Naive B cell (primary cell): ENCODE measurements at regions not wholly inside any gene's neighbourhood (a gene's known extent, or its start where the extent isn't known, plus 50 kb on each side); places are given as distances from the start of the nearest gene placed in this dataset.

Experiments used
- ATAC-seq, 2 donors: fragments of 150-1000 bp; cut with Tn5 transposase; 2 replicates each; pipeline ENCODE4 v1.10.0; 2021; ENCODE audit warnings: low read depth in 2 of 2, mild to moderate bottlenecking in 2 of 2, moderate library complexity in 2 of 2
- DNase-seq: peaks from one replicate; pipeline ENCODE4 v3.0.0; 2022
- H3K27ac Mint-ChIP-seq, 6 donors: one replicate each; pipeline ENCODE4 v1.8.0; 2020 to 2022; ENCODE audit warnings: mild to moderate bottlenecking in 6 of 6, mixed read lengths in 6 of 6, moderate library complexity in 5 of 6, inconsistent platforms in 2 of 6
- H3K27me3 Mint-ChIP-seq, 3 donors: one replicate each; pipeline ENCODE4 v1.8.0; 2021 to 2022; ENCODE audit warnings: mixed read lengths in 3 of 3, mild to moderate bottlenecking in 1 of 3
- H3K36me3 Mint-ChIP-seq, 2 donors: one replicate each; pipeline ENCODE4 v1.8.0; 2020 to 2022; ENCODE audit warnings: mixed read lengths in 2 of 2, inconsistent platforms in 1 of 2, mild to moderate bottlenecking in 1 of 2
- H3K4me1 Mint-ChIP-seq, 3 donors: one replicate each; pipeline ENCODE4 v1.8.0; 2020 to 2022; ENCODE audit warnings: mixed read lengths in 3 of 3, inconsistent platforms in 1 of 3, mild to moderate bottlenecking in 1 of 3, moderate library complexity in 1 of 3
- H3K4me3 Mint-ChIP-seq, 8 donors: one replicate each; pipeline ENCODE4 v1.8.0; 2020 to 2022; ENCODE audit warnings: mild to moderate bottlenecking in 8 of 8, mixed read lengths in 8 of 8, moderate library complexity in 8 of 8, inconsistent platforms in 2 of 8
- H3K9me3 Mint-ChIP-seq, 7 donors: one replicate each; pipeline ENCODE4 v1.8.0; 2020 to 2022; ENCODE audit warnings: mixed read lengths in 7 of 7, mild to moderate bottlenecking in 5 of 7, inconsistent platforms in 2 of 7, moderate library complexity in 1 of 7

GRCh38 chr12:22835431-22835830 is 210.5 kb downstream of the ETNK1 start:
- H3K9me3 Mint-ChIP-seq, result peaks cover 0 to 26% (median 4%) of the 10 kb centered on the region in 7 donors
- no peak overlapping the region for H3K27ac Mint-ChIP-seq
- H3K4me3 Mint-ChIP-seq, result no peak overlapping the region
- ATAC-seq, result no peak
- no peaks in the 10 kb centered on the region for H3K36me3 Mint-ChIP-seq
- H3K27me3 Mint-ChIP-seq, result no peaks in the 10 kb centered on the region
- DNase-seq, result no peak
- H3K4me1 Mint-ChIP-seq, result no peaks in the 10 kb centered on the region

DNA sequence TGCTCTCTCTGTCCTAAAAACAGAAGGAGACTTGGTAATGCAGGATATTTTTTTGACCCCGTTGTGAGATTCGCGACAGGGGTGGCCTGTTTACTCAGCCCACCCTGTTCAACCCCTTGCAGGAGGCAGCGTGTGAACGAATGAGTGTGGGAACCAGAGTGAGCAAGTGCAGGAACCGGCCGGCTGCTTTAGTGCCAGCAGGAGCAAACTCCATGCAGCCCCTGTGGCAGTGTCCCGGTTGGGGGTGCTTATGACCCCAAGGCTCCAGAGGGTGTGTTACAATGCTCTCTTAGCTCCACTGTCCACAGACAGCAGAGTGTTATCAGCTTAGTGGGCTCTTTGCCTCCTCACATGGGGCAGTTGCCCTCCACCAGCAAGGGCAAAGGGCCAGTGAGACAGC is 225.2 kb downstream of the ETNK1 start:
- Mint-ChIP-seq H3K4me1 (no peaks in the 10 kb centered on the region), H3K27ac (no peak overlapping the region), H3K27me3 (peaks cover 0 to 13% (median 13%) of the 10 kb centered on the region in 3 donors), H3K4me3 (no peak overlapping the region), H3K9me3 (peaks cover 0 to 5% (median 2%) of the 10 kb centered on the region in 7 donors), H3K36me3 (no peaks in the 10 kb centered on the region)
- ATAC-seq (no peak), DNase-seq (no peak)

DNA sequence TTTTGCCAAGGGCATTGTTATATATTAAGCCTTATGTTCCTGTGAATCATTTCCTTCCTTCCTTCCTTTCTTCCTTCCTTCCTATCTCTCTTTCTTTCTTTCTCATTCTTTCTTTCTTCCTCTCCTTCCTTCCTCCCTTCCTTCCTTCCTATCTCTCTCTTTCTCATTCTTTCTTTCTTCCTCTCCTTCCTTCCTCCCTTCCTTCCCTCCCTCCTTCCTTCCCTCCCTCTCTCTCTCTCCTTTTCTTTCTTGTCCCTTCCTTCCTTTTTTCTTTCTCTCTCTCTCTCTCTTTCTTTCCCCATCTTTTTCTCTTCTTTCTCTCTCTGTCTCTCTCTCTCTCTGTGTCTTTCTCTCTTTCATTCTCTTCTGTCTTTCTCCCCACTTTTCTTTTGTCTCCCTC is 226.6 kb downstream of the ETNK1 start:
- H3K27ac Mint-ChIP-seq, result no peak overlapping the region

DNA sequence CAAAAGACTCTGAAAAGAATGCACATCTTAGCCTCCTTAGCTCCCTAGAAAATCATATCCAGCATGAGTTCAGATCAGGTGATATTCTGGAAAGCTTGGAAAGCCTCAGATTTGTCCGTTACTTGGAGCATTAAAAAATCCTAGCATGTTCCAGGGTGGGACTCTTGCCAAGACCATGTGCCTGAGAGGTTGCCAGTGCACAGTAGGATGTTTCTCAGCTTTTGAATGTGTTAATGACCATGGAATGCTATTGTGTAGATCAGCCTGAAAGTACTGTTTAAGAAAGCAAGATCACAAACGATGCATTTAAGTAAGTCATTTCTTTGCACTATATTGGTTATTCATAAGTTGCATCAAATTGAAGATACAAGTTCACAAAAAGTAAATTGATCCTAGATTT is 230.5 kb downstream of the ETNK1 start:
- ATAC-seq, result no peak
- Mint-ChIP-seq H3K4me1 (no peaks in the 10 kb centered on the region), H3K27ac (no peak overlapping the region), H3K4me3 (no peak overlapping the region), H3K9me3 (peaks cover 0 to 2% (median 0%) of the 10 kb centered on the region in 7 donors), H3K36me3 (no peaks in the 10 kb centered on the region), H3K27me3 (peaks cover 4 to 31% (median 9%) of the 10 kb centered on the region in 3 donors)
- no peak for DNase-seq

More for the DNA sequence above, 226.6 kb downstream of the ETNK1 start:
- peaks cover 0 to 2% (median 0%) of the 10 kb centered on the region in 7 donors for H3K9me3 Mint-ChIP-seq
- H3K36me3 Mint-ChIP-seq, result no peaks in the 10 kb centered on the region
- ATAC-seq (no peak), DNase-seq (no peak)
- no peak overlapping the region for H3K4me3 Mint-ChIP-seq
- H3K4me1 Mint-ChIP-seq, result no peaks in the 10 kb centered on the region
- peaks cover 0 to 13% (median 9%) of the 10 kb centered on the region in 3 donors for H3K27me3 Mint-ChIP-seq

DNA sequence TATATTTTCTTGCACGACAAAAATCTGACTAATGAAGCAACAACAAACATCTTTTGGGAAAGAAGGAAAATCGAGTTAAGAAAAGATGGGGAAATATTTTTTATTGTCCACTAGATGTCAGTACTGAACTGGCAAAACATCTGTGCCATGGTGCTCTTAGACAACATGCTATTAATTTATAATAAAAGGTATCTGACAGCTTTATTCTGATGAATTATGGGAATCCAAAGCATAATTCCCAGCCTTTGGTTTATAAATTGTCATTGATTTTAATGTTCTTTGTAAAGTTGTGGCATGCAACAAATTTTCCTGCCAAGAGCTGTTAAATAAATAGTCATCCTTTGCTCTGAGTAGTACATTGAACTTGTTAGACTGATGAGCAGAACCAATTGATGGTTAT is 231.2 kb downstream of the ETNK1 start:
- no peak for DNase-seq
- H3K4me3 Mint-ChIP-seq, result no peak overlapping the region
- peaks cover 0 to 2% (median 0%) of the 10 kb centered on the region in 7 donors for H3K9me3 Mint-ChIP-seq
- H3K36me3 Mint-ChIP-seq, result no peaks in the 10 kb centered on the region
- ATAC-seq, result no peak
- no peak overlapping the region for H3K27ac Mint-ChIP-seq
- no peaks in the 10 kb centered on the region for H3K4me1 Mint-ChIP-seq
- peaks cover 4 to 31% (median 9%) of the 10 kb centered on the region in 3 donors for H3K27me3 Mint-ChIP-seq

- H3K36me3 Mint-ChIP-seq, result no peaks in the 10 kb centered on the region
- no peak overlapping the region for H3K4me3 Mint-ChIP-seq
- H3K27me3 Mint-ChIP-seq, result peaks cover 11 to 34% (median 12%) of the 10 kb centered on the region in 3 donors
- ATAC-seq (no peak), DNase-seq (no peak)
- no peaks in the 10 kb centered on the region for H3K9me3 Mint-ChIP-seq
- H3K27ac Mint-ChIP-seq, result no peak overlapping the region
- H3K4me1 Mint-ChIP-seq, result no peaks in the 10 kb centered on the region
These were observed 234.0 kb downstream of the ETNK1 start for GRCh38 chr12:22858849-22859570.

GRCh38 chr12:22860926-22861325 is 236.0 kb downstream of the ETNK1 start:
- DNase-seq (no peak), ATAC-seq (no peak)
- Mint-ChIP-seq H3K27ac (no peak overlapping the region), H3K4me3 (no peak overlapping the region), H3K4me1 (no peaks in the 10 kb centered on the region), H3K9me3 (no peaks in the 10 kb centered on the region), H3K36me3 (no peaks in the 10 kb centered on the region), H3K27me3 (peaks cover 7 to 29% (median 12%) of the 10 kb centered on the region in 3 donors)

- Mint-ChIP-seq H3K4me3 (no peak overlapping the region), H3K27ac (no peak overlapping the region), H3K27me3 (peaks cover 7 to 12% (median 9%) of the 10 kb centered on the region in 3 donors), H3K36me3 (no peaks in the 10 kb centered on the region), H3K4me1 (no peaks in the 10 kb centered on the region), H3K9me3 (no peaks in the 10 kb centered on the region)
- DNase-seq (no peak), ATAC-seq (no peak)
These were observed 240.9 kb downstream of the ETNK1 start for GRCh38 chr12:22865822-22866221.

GRCh38 chr12:22866406-22866805 is 241.4 kb downstream of the ETNK1 start:
- no peaks in the 10 kb centered on the region for H3K9me3 Mint-ChIP-seq
- H3K27me3 Mint-ChIP-seq, result peaks cover 7 to 12% (median 9%) of the 10 kb centered on the region in 3 donors
- H3K4me1 Mint-ChIP-seq, result no peaks in the 10 kb centered on the region
- DNase-seq (no peak), ATAC-seq (no peak)
- H3K27ac Mint-ChIP-seq, result no peak overlapping the region
- no peaks in the 10 kb centered on the region for H3K36me3 Mint-ChIP-seq
- no peak overlapping the region for H3K4me3 Mint-ChIP-seq

DNA sequence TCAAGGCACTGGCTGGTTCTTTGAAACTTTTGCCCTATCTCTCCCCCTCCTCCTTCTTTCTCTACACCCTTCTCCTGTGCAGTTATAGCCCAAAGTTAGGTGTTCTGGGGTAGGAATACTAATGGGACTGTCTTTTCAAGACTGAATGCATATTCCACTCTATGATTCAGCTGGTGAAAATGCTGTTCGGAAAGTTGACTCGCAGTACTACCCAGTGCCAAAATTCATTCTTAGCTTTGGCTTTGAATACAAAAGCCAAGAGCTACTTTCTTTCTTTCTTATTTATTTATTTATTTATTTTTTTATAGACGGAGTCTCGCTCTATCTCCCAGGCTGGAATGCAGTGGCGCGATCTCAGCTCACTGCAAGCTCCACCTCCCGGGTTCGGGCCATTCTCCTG is 249.2 kb downstream of the ETNK1 start:
- Mint-ChIP-seq H3K27me3 (peaks cover 0 to 11% (median 3%) of the 10 kb centered on the region in 3 donors), H3K4me3 (no peak overlapping the region), H3K4me1 (no peaks in the 10 kb centered on the region), H3K36me3 (no peaks in the 10 kb centered on the region), H3K9me3 (peaks cover 0 to 4% (median 0%) of the 10 kb centered on the region in 7 donors), H3K27ac (no peak overlapping the region)
- ATAC-seq (no peak), DNase-seq (no peak)

GRCh38 chr12:22876262-22876661 is 251.3 kb downstream of the ETNK1 start:
- peaks cover 0 to 11% (median 3%) of the 10 kb centered on the region in 3 donors for H3K27me3 Mint-ChIP-seq
- peaks cover 0 to 5% (median 2%) of the 10 kb centered on the region in 7 donors for H3K9me3 Mint-ChIP-seq
- H3K4me1 Mint-ChIP-seq, result no peaks in the 10 kb centered on the region
- DNase-seq, result no peak
- H3K36me3 Mint-ChIP-seq, result no peaks in the 10 kb centered on the region
- no peak for ATAC-seq
- H3K4me3 Mint-ChIP-seq, result no peak overlapping the region
- no peak overlapping the region for H3K27ac Mint-ChIP-seq

DNA sequence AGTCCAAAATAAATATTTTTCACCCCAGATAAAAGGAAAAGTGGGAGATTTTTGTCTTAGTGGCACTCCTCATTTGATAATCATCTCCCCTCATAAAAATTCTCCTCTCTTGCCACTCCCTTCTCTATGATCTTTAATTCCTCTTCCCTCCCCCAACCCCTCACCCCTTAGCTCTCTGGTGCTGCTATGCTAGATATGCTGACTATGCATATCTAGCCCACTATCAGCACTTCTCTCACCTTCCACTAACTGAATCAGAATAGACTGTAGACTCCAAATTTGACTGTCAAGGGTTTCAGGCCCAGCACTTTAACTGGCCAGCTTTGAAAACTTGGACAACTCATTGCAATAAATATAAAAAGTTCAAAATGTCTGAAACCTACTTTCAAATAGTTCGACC is 254.2 kb downstream of the ETNK1 start:
- Mint-ChIP-seq H3K27ac (no peak overlapping the region), H3K27me3 (peaks cover 0 to 11% (median 3%) of the 10 kb centered on the region in 3 donors), H3K36me3 (no peaks in the 10 kb centered on the region), H3K4me1 (no peaks in the 10 kb centered on the region), H3K9me3 (peaks cover 0 to 6% (median 2%) of the 10 kb centered on the region in 7 donors), H3K4me3 (no peak overlapping the region)
- ATAC-seq, result no peak
- DNase-seq, result no peak

GRCh38 chr12:22880331-22880730 is 255.4 kb downstream of the ETNK1 start:
- Mint-ChIP-seq H3K36me3 (no peaks in the 10 kb centered on the region), H3K4me3 (no peak overlapping the region), H3K27ac (no peak overlapping the region), H3K9me3 (peaks cover 0 to 6% (median 2%) of the 10 kb centered on the region in 7 donors), H3K4me1 (no peaks in the 10 kb centered on the region), H3K27me3 (peaks cover 0 to 11% (median 3%) of the 10 kb centered on the region in 3 donors)
- ATAC-seq, result no peak
- no peak for DNase-seq

DNA sequence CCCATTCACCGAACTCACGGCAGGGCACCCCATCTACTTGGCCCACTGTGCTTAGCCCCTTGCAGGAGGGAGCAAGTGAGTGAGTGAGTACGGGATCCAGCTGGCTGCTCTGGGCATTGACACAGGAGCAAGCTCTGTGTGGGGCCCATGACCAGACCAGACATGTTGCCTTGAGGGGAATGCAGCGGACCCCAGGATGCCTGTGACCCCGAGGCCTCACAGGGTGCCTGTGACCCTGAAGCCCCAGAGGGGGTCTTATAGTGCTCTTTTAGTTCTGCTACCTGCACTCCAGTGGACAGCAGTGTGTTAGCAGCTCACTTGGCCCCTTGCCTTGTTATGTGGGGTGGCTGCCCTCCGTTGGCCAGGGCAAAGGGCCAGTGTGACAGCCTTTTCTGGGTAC is 255.8 kb downstream of the ETNK1 start:
- Mint-ChIP-seq H3K36me3 (no peaks in the 10 kb centered on the region), H3K9me3 (peaks cover 0 to 8% (median 2%) of the 10 kb centered on the region in 7 donors), H3K4me1 (no peaks in the 10 kb centered on the region), H3K4me3 (no peak overlapping the region), H3K27me3 (peaks cover 0 to 9% (median 3%) of the 10 kb centered on the region in 3 donors), H3K27ac (no peak overlapping the region)
- no peak for DNase-seq
- no peak for ATAC-seq
